NCI-H1930 (cell line): ENCODE measurements at regions not wholly inside any gene's neighbourhood (a gene's known extent, or its start where the extent isn't known, plus 50 kb on each side); places are given as distances from the start of the nearest gene placed in this dataset.
"Not testable (repeated sequence)": the region's sequence is repeated elsewhere in the genome, so short reads cannot be mapped to it uniquely, and the experiment has no call there.

Experiments used
- DNase-seq, 2 experiments: peaks; one replicate each; lab custom pipeline; 2025; lab: John Stamatoyannopoulos, UW

GRCh38 chr6:20341096-20341495, 60.6 kb upstream of the E2F3 start:
- DNase-seq: no peak

- no peak for DNase-seq
Measured at GRCh38 chr6:20341564-20341963, 60.1 kb upstream of the E2F3 start.

GRCh38 chr6:20346948-20347347, 54.7 kb upstream of the E2F3 start:
- DNase-seq: not testable (repeated sequence)

GRCh38 chr6:20348041-20348440, 53.6 kb upstream of the E2F3 start:
- DNase-seq: no peak

GRCh38 chr6:20349225-20349624, 52.5 kb upstream of the E2F3 start:
- DNase-seq: no peak

- DNase-seq: no peak
Measured at GRCh38 chr6:20350215-20350614, 51.5 kb upstream of the E2F3 start.

GRCh38 chr6:20351534-20351933, 50.1 kb upstream of the E2F3 start:
- DNase-seq: no peak
